Neuronal stem cell (in vitro differentiated cells): ENCODE measurements at regions not wholly inside any gene's neighbourhood (a gene's known extent, or its start where the extent isn't known, plus 50 kb on each side); places are given as distances from the start of the nearest gene placed in this dataset.

Experiments
- DNase-seq: peaks from one replicate; pipeline ENCODE4 v3.0.0-alpha.2; 2013; ENCODE audit warnings: low spot score
- H2AFZ ChIP-seq: one replicate; pipeline ENCODE4 v1.6.1; 2013; ENCODE audit warnings: mild to moderate bottlenecking, low read length, inconsistent platforms
- H2AK5ac ChIP-seq: 2 replicates; pipeline ENCODE4 v1.6.1; 2013; ENCODE audit warnings: low read depth, mild to moderate bottlenecking, inconsistent platforms, low read length, moderate library complexity, mixed read lengths
- H2BK120ac ChIP-seq: 2 replicates; pipeline ENCODE4 v1.6.1; 2013; ENCODE audit warnings: low read depth, mild to moderate bottlenecking, inconsistent platforms, low read length, moderate library complexity, mixed read lengths
- H2BK12ac ChIP-seq: one replicate; pipeline ENCODE4 v1.6.1; 2013; ENCODE audit warnings: low read length, inconsistent platforms
- H2BK15ac ChIP-seq: 2 replicates; pipeline ENCODE4 v1.6.1; 2013; ENCODE audit warnings: mild to moderate bottlenecking, low read length, inconsistent platforms, mixed read lengths
- H2BK5ac ChIP-seq: one replicate; pipeline ENCODE4 v1.6.1; 2013; ENCODE audit warnings: inconsistent platforms, mild to moderate bottlenecking, low read length, moderate library complexity
- H3K14ac ChIP-seq: one replicate; pipeline ENCODE4 v1.6.1; 2013; ENCODE audit warnings: low read length, inconsistent platforms
- H3K18ac ChIP-seq: 2 replicates; pipeline ENCODE4 v1.6.1; 2013; ENCODE audit warnings: low read length, inconsistent platforms
- H3K23ac ChIP-seq: 2 replicates; pipeline ENCODE4 v1.6.1; 2013; ENCODE audit warnings: low read depth, mild to moderate bottlenecking, mixed read lengths, low read length, inconsistent platforms; ENCODE audit not compliant: poor library complexity
- H3K27ac ChIP-seq: replicated peaks from 3 replicates; pipeline ENCODE4 v1.5.1; 2013; ENCODE audit warnings: low read length, inconsistent platforms
- H3K27me3 ChIP-seq, 3 experiments: 2 replicates each; pipeline ENCODE4 v1.6.1; 2013; ENCODE audit warnings: low read length in 3 of 3, mild to moderate bottlenecking in 2 of 3, inconsistent platforms in 1 of 3, low read depth in 1 of 3, mixed read lengths in 1 of 3, moderate library complexity in 1 of 3; ENCODE audit not compliant: control insufficient read depth in 3 of 3, insufficient read depth in 3 of 3
- H3K36me3 ChIP-seq, 2 donors: replicated peaks in 1 of 2; 2 replicates each; pipeline ENCODE4 v1.6.1; 2013; ENCODE audit warnings: low read length in 2 of 2; ENCODE audit not compliant: control insufficient read depth in 2 of 2, insufficient read depth in 2 of 2
- H3K4ac ChIP-seq: 2 replicates; pipeline ENCODE4 v1.6.1; 2013; ENCODE audit warnings: inconsistent platforms, mild to moderate bottlenecking, low read length, moderate library complexity
- H3K4me1 ChIP-seq, 2 donors: 1 replicate in 1 of 2; 2 replicates in 1 of 2; pipeline ENCODE4 v1.6.1; 2013; ENCODE audit warnings: low read length in 2 of 2, low read depth in 1 of 2; ENCODE audit not compliant: control insufficient read depth in 2 of 2, insufficient read depth in 1 of 2
- H3K4me2 ChIP-seq: one replicate; pipeline ENCODE4 v1.6.1; 2013; ENCODE audit warnings: mild to moderate bottlenecking, low read length, inconsistent platforms; ENCODE audit not compliant: insufficient read depth, poor library complexity, severe bottlenecking
- H3K4me3 ChIP-seq, 2 donors: 2 replicates each; pipeline ENCODE4 v1.5.1; 2013; ENCODE audit warnings: low read length in 2 of 2, mild to moderate bottlenecking in 2 of 2, inconsistent platforms in 1 of 2, moderate library complexity in 1 of 2
- H3K79me1 ChIP-seq: one replicate; pipeline ENCODE4 v1.6.1; 2013; ENCODE audit warnings: low read depth, mild to moderate bottlenecking, inconsistent platforms, low read length, moderate library complexity
- H3K9ac ChIP-seq: one replicate; pipeline ENCODE4 v1.6.1; 2013; ENCODE audit warnings: mild to moderate bottlenecking, low read depth, low read length, inconsistent platforms; ENCODE audit not compliant: poor library complexity
- H3K9me3 ChIP-seq, 2 donors: replicated peaks in 1 of 2; 2 replicates each; pipeline versions ENCODE3 to v1.6.1; 2013; ENCODE audit warnings: low read length in 2 of 2, mild to moderate bottlenecking in 2 of 2, inconsistent platforms in 1 of 2, low read depth in 1 of 2, mixed read lengths in 1 of 2, moderate library complexity in 1 of 2; ENCODE audit not compliant: control insufficient read depth in 2 of 2, insufficient read depth in 1 of 2
- H4K8ac ChIP-seq: one replicate; pipeline ENCODE4 v1.6.1; 2013; ENCODE audit warnings: low read depth, mild to moderate bottlenecking, inconsistent platforms, low read length, moderate library complexity
- H4K91ac ChIP-seq: one replicate; pipeline ENCODE4 v1.6.1; 2013; ENCODE audit warnings: low read length, low read depth, mild to moderate bottlenecking, inconsistent platforms; ENCODE audit not compliant: poor library complexity
- WGBS, 2 donors: extraction: QIAGEN DNeasy Blood & Tissue Kit; methylation state at CpG; one replicate each; pipeline ENCODE4 v1.1.7; 2013; ENCODE audit warnings: missing lambda C conversion rate in 2 of 2, mixed read lengths in 1 of 2; ENCODE audit not compliant: insufficient read length in 2 of 2, insufficient replicate concordance in 1 of 2; ENCODE audit errors: extremely low coverage in 2 of 2; 5-methylcytosine and 5-hydroxymethylcytosine counted together

GRCh38 chr6:16985513-16986284, 116.2 kb upstream of the STMND1 start:
- Histone ChIP-seq H3K27ac (no peak overlapping the region), H2AK5ac (no peak overlapping the region), H3K23ac (no peak overlapping the region), H3K9ac (no peak overlapping the region), H3K14ac (no peak overlapping the region), H2BK5ac (no peak overlapping the region), H3K27me3 (no peaks in the 10 kb centered on the region), H3K9me3 (peaks cover 0 to 5% of the 10 kb centered on the region in 2 donors), H4K91ac (no peak overlapping the region), H3K4me1 (peaks cover 0 to 2% of the 10 kb centered on the region in 2 donors), H4K8ac (no peak overlapping the region), H2BK120ac (no peak overlapping the region), H2BK15ac (no peak overlapping the region), H3K4me3 (no peak overlapping the region), H2BK12ac (no peak overlapping the region), H3K4me2 (no peak overlapping the region), H2AFZ (no peak overlapping the region), H3K18ac (no peak overlapping the region), H3K4ac (no peak overlapping the region), H3K79me1 (no peaks in the 10 kb centered on the region), H3K36me3 (no peaks in the 10 kb centered on the region)
- DNase-seq = no peak
- WGBS, 2 donors = no CpG with 5 or more reads among the region's 10 CpGs

- no peaks in the 10 kb centered on the region for H3K36me3 ChIP-seq
- DNase-seq = no peak
- H2AK5ac ChIP-seq = no peak overlapping the region
- H2BK12ac ChIP-seq = no peak overlapping the region
- no peak overlapping the region for H3K23ac ChIP-seq
- H4K8ac ChIP-seq = no peak overlapping the region
- H3K79me1 ChIP-seq = no peaks in the 10 kb centered on the region
- no CpG with 5 or more reads among the region's 3 CpGs for WGBS, 2 donors
- peaks cover 0 to 2% of the 10 kb centered on the region in 2 donors for H3K4me1 ChIP-seq
- H3K4ac ChIP-seq = no peak overlapping the region
- no peak overlapping the region for H3K27ac ChIP-seq
- no peak overlapping the region for H2BK120ac ChIP-seq
- H3K4me3 ChIP-seq = no peak overlapping the region
- no peak overlapping the region for H2BK15ac ChIP-seq
- H3K9me3 ChIP-seq = peaks cover 0 to 2% of the 10 kb centered on the region in 2 donors
- no peak overlapping the region for H3K4me2 ChIP-seq
- H2BK5ac ChIP-seq = no peak overlapping the region
- no peak overlapping the region for H2AFZ ChIP-seq
- H3K14ac ChIP-seq = no peak overlapping the region
- H3K27me3 ChIP-seq = peaks cover 0 to 3% (median 0%) of the 10 kb centered on the region in 3 experiments
- no peak overlapping the region for H3K9ac ChIP-seq
- no peak overlapping the region for H4K91ac ChIP-seq
- no peak overlapping the region for H3K18ac ChIP-seq
Measured at GRCh38 chr6:16982807-16983206, 119.0 kb upstream of the STMND1 start.

GRCh38 chr6:16979677-16980370, 122.0 kb upstream of the STMND1 start:
- Histone ChIP-seq H3K27ac (no peak overlapping the region), H3K9me3 (no peaks in the 10 kb centered on the region), H2BK15ac (no peak overlapping the region), H3K4me2 (no peak overlapping the region), H3K9ac (no peak overlapping the region), H4K8ac (no peak overlapping the region), H2BK12ac (no peak overlapping the region), H3K27me3 (peaks cover 0 to 3% (median 0%) of the 10 kb centered on the region in 3 experiments), H3K4me3 (no peak overlapping the region), H3K4ac (no peak overlapping the region), H3K36me3 (no peaks in the 10 kb centered on the region), H3K14ac (no peak overlapping the region), H3K18ac (no peak overlapping the region), H3K23ac (no peak overlapping the region), H2AFZ (no peak overlapping the region), H3K79me1 (no peaks in the 10 kb centered on the region), H3K4me1 (no peaks in the 10 kb centered on the region), H2BK120ac (no peak overlapping the region), H4K91ac (no peak overlapping the region), H2BK5ac (no peak overlapping the region), H2AK5ac (no peak overlapping the region)
- no peak for DNase-seq
- no CpG with 5 or more reads among the region's 7 CpGs for WGBS, 2 donors

GRCh38 chr6:16978686-16979085, 123.2 kb upstream of the STMND1 start:
- Histone ChIP-seq H3K18ac (no peak overlapping the region), H4K91ac (no peak overlapping the region), H4K8ac (no peak overlapping the region), H3K27me3 (peaks cover 0 to 3% (median 0%) of the 10 kb centered on the region in 3 experiments), H3K36me3 (no peaks in the 10 kb centered on the region), H3K14ac (no peak overlapping the region), H3K4me1 (no peaks in the 10 kb centered on the region), H2BK5ac (no peak overlapping the region), H2AFZ (no peak overlapping the region), H3K4me3 (no peak overlapping the region), H3K9ac (no peak overlapping the region), H2BK15ac (no peak overlapping the region), H3K27ac (no peak overlapping the region), H3K4ac (no peak overlapping the region), H3K23ac (no peak overlapping the region), H2AK5ac (no peak overlapping the region), H2BK12ac (no peak overlapping the region), H3K4me2 (no peak overlapping the region), H3K9me3 (no peaks in the 10 kb centered on the region), H2BK120ac (no peak overlapping the region), H3K79me1 (no peaks in the 10 kb centered on the region)
- DNase-seq = no peak
